Gastrocnemius medialis (tissue), 4 donors: ENCODE measurements at regions not wholly inside any gene's neighbourhood (a gene's known extent, or its start where the extent isn't known, plus 50 kb on each side); places are given as distances from the start of the nearest gene placed in this dataset.
A peak's percentile ranks its signal among the peaks of the same experiment; 100 is the strongest.

Source experiments
- ATAC-seq, 2 donors: fragments of 150-250 bp; one replicate each; pipeline ENCODE4 v1.9.1; 2016
- DNase-seq, 2 donors: peaks; one replicate each; pipeline ENCODE4 v3.0.0-alpha.2; 2019
- H3K27ac ChIP-seq, 4 donors: fragments of 200-600 bp; sonication (generic); 1 replicate in 1 of 4; 2 replicates in 3 of 4; pipeline ENCODE4 v1.5.1; 2016 to 2018; ENCODE audit warnings: mild to moderate bottlenecking in 2 of 4, moderate library complexity in 1 of 4
- H3K27me3 ChIP-seq, 3 donors: fragments of 200-600 bp; sonication (generic) in 2 of 3; 1 replicate in 1 of 3; 2 replicates in 2 of 3; pipeline versions ENCODE4 v1.5.1 to v1.6.0; 2016 to 2019; ENCODE audit warnings: mild to moderate bottlenecking in 1 of 3, moderate library complexity in 1 of 3
- H3K36me3 ChIP-seq, 2 donors: fragments of 200-600 bp; sonication (generic) in 1 of 2; one replicate each; pipeline ENCODE4 v1.5.1; 2017 to 2018
- H3K4me1 ChIP-seq, 2 donors: fragments of 200-600 bp; sonication (generic) in 1 of 2; one replicate each; pipeline ENCODE4 v1.5.1; 2016 to 2017; ENCODE audit warnings: mild to moderate bottlenecking in 2 of 2
- H3K4me3 ChIP-seq, 4 donors: fragments of 200-600 bp; sonication (generic) in 3 of 4; 1 replicate in 1 of 4; 2 replicates in 3 of 4; pipeline ENCODE4 v1.5.1; 2016 to 2019; ENCODE audit warnings: mild to moderate bottlenecking in 2 of 4
- H3K9me3 ChIP-seq, 3 donors: fragments of 200-600 bp; sonication (generic) in 2 of 3; 1 replicate in 1 of 3; 2 replicates in 2 of 3; pipeline ENCODE4 v1.5.1; 2016 to 2019
- CTCF ChIP-seq, 5 experiments: fragments of 450-650 bp in 3 of 5; fragments of 200-600 bp in 2 of 5; sonication (generic) in 2 of 5; IDR thresholded peaks in 4 of 5; conservative IDR thresholded peaks in 1 of 5; 1 replicate in 4 of 5; 2 replicates in 1 of 5; pipeline ENCODE4 v1.5.1; 2016 to 2019; ENCODE audit warnings: antibody characterized with exemption in 5 of 5, mild to moderate bottlenecking in 3 of 5, moderate library complexity in 3 of 5
- POLR2A ChIP-seq, 2 donors: fragments of 450-650 bp; IDR thresholded peaks; one replicate each; pipeline ENCODE4 v1.6.1; 2017; ENCODE audit warnings: antibody characterized with exemption in 2 of 2, mild to moderate bottlenecking in 2 of 2, moderate library complexity in 2 of 2
- in situ Hi-C, 4 donors: fragments of 200-750 bp; cut with MboI; loops; one replicate each; pipeline versions ENCODE4 v1.15.0 to v1.8.0; 2017; ENCODE audit warnings: low sequenced_read_pairs in 4 of 4
- intact Hi-C: fragments of 100-400 bp; cut with DNase I; formaldehyde crosslinking; loops from one replicate; pipeline ENCODE4 v1.15.1; 2023; ENCODE audit warnings: low total_unique reads

- H3K36me3 ChIP-seq = no peaks in the 10 kb centered on the region
- no peaks in the 10 kb centered on the region for H3K4me1 ChIP-seq
- H3K27ac ChIP-seq = no peak overlapping the region
- ATAC-seq = no peak
- TF ChIP-seq POLR2A (IDR thresholded peaks at IDR 0.05) (no peak), CTCF (IDR thresholded peaks at IDR 0.05 in 4 of 5, conservative IDR thresholded peaks at IDR 0.05 in 1 of 5) (no peak)
- H3K9me3 ChIP-seq = no peaks in the 10 kb centered on the region
- in situ Hi-C loops (no loop called here), intact Hi-C loops (no loop called here)
- no peaks in the 10 kb centered on the region for H3K27me3 ChIP-seq
- DNase-seq = no peak
- no peak overlapping the region for H3K4me3 ChIP-seq
Measured at GRCh38 chr6:91340896-91341395, 754.1 kb upstream of the MAP3K7 start.

GRCh38 chr6:91337967-91338366 is 751.1 kb upstream of the MAP3K7 start:
- Histone ChIP-seq H3K4me3 (no peak overlapping the region), H3K9me3 (no peaks in the 10 kb centered on the region), H3K27me3 (no peaks in the 10 kb centered on the region), H3K27ac (no peak overlapping the region), H3K4me1 (no peaks in the 10 kb centered on the region), H3K36me3 (no peaks in the 10 kb centered on the region)
- ATAC-seq (no peak), DNase-seq (no peak)
- intact Hi-C loops (no loop called here), in situ Hi-C loops (no loop called here)
- no peak for TF ChIP-seq POLR2A (IDR thresholded peaks at IDR 0.05)
- TF ChIP-seq CTCF (IDR thresholded peaks at IDR 0.05 in 4 of 5, conservative IDR thresholded peaks at IDR 0.05 in 1 of 5) = peak in 1 of 5 experiments; percentile 15

- DNase-seq (no peak), ATAC-seq (no peak)
- Histone ChIP-seq H3K27ac (no peak overlapping the region), H3K4me3 (no peak overlapping the region), H3K36me3 (no peaks in the 10 kb centered on the region), H3K9me3 (no peaks in the 10 kb centered on the region), H3K4me1 (no peaks in the 10 kb centered on the region), H3K27me3 (no peaks in the 10 kb centered on the region)
- in situ Hi-C loops (no loop called here), intact Hi-C loops (no loop called here)
- TF ChIP-seq CTCF (IDR thresholded peaks at IDR 0.05 in 4 of 5, conservative IDR thresholded peaks at IDR 0.05 in 1 of 5) (no peak), POLR2A (IDR thresholded peaks at IDR 0.05) (no peak)
Measured at GRCh38 chr6:91330896-91331295, 744.0 kb upstream of the MAP3K7 start.

- intact Hi-C loops = no loop called here
- Histone ChIP-seq H3K9me3 (no peaks in the 10 kb centered on the region), H3K27ac (no peak overlapping the region), H3K4me3 (no peak overlapping the region), H3K4me1 (no peaks in the 10 kb centered on the region), H3K36me3 (no peaks in the 10 kb centered on the region), H3K27me3 (no peaks in the 10 kb centered on the region)
- DNase-seq (no peak), ATAC-seq (no peak)
- TF ChIP-seq CTCF (IDR thresholded peaks at IDR 0.05 in 4 of 5, conservative IDR thresholded peaks at IDR 0.05 in 1 of 5) = no peak
- TF ChIP-seq POLR2A (IDR thresholded peaks at IDR 0.05) = no peak
- in situ Hi-C loops = no loop called here
Measured at GRCh38 chr6:91328241-91328640, 741.4 kb upstream of the MAP3K7 start.

- Histone ChIP-seq H3K27ac (no peak overlapping the region), H3K36me3 (no peaks in the 10 kb centered on the region), H3K27me3 (no peaks in the 10 kb centered on the region), H3K9me3 (no peaks in the 10 kb centered on the region), H3K4me1 (no peaks in the 10 kb centered on the region), H3K4me3 (no peak overlapping the region)
- DNase-seq (no peak), ATAC-seq (no peak)
- intact Hi-C loops (no loop called here), in situ Hi-C loops (no loop called here)
- no peak for TF ChIP-seq POLR2A (IDR thresholded peaks at IDR 0.05)
- TF ChIP-seq CTCF (IDR thresholded peaks at IDR 0.05 in 4 of 5, conservative IDR thresholded peaks at IDR 0.05 in 1 of 5) = no peak
Measured at GRCh38 chr6:91324711-91325110, 737.8 kb upstream of the MAP3K7 start.
